ENCODE measurements at regions not wholly inside any gene's neighbourhood (a gene's known extent, or its start where the extent isn't known, plus 50 kb on each side); places are given as distances from the start of the nearest gene placed in this dataset.
"Not testable (repeated sequence)": the region's sequence is repeated elsewhere in the genome, so short reads cannot be mapped to it uniquely, and the experiment has no call there.

DNA sequence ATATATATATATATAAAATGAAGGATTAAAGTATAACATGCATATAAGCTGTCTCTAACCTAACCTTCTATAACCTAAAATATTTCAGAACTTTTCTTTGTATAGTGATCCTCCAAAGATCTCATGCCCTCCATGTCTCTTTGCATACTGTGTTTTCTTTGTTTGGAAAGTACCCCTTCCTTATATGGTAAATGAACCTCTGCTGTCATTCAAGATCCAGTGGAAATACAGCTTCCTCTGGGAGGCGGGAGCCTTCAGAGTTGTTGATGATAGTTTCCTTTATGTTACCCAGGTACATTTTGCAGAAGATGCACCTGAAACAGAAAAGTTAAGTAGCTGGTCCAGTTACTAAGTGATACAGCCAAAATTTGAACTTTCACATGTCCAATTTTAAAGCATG, 233.3 kb upstream of the FOXP2 start:
- Mint-ChIP-seq H3K27ac (ENCODE audit: unreplicated experiment) (no peak overlapping the region), H3K27me3 (ENCODE audit: low read depth) (no peaks in the 10 kb centered on the region), H3K4me3 (no peak overlapping the region), H3K36me3 (ENCODE audit: low read depth) (no peaks in the 10 kb centered on the region), H3K9me3 (no peaks in the 10 kb centered on the region), H3K4me1 (peaks cover 21% of the 10 kb centered on the region)
- DNase-seq (ENCODE audit: low read depth, low spot score) = no peak
- TF ChIP-seq, protein P1, sequence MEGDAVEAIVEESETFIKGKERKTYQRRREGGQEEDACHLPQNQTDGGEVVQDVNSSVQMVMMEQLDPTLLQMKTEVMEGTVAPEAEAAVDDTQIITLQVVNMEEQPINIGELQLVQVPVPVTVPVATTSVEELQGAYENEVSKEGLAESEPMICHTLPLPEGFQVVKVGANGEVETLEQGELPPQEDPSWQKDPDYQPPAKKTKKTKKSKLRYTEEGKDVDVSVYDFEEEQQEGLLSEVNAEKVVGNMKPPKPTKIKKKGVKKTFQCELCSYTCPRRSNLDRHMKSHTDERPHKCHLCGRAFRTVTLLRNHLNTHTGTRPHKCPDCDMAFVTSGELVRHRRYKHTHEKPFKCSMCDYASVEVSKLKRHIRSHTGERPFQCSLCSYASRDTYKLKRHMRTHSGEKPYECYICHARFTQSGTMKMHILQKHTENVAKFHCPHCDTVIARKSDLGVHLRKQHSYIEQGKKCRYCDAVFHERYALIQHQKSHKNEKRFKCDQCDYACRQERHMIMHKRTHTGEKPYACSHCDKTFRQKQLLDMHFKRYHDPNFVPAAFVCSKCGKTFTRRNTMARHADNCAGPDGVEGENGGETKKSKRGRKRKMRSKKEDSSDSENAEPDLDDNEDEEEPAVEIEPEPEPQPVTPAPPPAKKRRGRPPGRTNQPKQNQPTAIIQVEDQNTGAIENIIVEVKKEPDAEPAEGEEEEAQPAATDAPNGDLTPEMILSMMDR (conservative IDR thresholded peaks at IDR 0.05) = no peak

DNA sequence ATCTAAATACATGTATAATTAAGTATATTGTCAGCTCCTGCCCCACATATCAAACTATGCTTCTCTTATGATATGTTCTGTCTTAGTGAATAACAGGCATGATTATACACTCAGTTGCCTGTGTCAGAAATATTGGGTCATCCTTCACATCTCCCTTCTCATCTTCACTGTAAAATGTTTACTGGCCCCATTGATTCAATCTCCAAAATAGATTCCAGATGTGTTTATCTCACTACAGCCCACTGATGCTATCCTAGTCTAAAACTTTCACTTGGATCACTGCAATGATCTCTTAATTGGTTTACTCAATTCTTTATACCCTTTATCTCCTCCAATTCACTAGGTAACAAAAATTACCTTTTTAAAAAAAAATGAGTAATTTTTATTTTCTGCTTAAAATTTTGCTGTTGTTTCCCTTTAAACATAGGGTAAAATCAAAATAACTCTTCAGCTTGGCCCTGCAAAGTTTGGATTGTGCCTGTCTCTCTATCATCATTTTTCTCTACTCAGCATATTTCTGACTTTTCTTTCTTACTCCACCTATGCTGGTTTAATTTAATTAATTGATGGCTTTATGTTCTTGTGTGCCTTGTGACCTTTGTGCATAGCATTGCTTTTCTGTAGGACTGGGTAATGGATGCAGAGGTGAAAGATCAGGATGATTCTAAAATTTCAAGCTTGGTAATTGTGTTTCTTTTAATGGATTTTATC, 233.9 kb upstream of the FOXP2 start:
- TF ChIP-seq, protein P1 (conservative IDR thresholded peaks at IDR 0.05) = no peak
- Mint-ChIP-seq H3K9me3 (no peaks in the 10 kb centered on the region), H3K27ac (ENCODE audit: unreplicated experiment) (no peak overlapping the region), H3K4me1 (peaks cover 21% of the 10 kb centered on the region), H3K27me3 (ENCODE audit: low read depth) (no peaks in the 10 kb centered on the region), H3K4me3 (no peak overlapping the region), H3K36me3 (ENCODE audit: low read depth) (no peaks in the 10 kb centered on the region)
- DNase-seq (ENCODE audit: low read depth, low spot score) = no peak

DNA sequence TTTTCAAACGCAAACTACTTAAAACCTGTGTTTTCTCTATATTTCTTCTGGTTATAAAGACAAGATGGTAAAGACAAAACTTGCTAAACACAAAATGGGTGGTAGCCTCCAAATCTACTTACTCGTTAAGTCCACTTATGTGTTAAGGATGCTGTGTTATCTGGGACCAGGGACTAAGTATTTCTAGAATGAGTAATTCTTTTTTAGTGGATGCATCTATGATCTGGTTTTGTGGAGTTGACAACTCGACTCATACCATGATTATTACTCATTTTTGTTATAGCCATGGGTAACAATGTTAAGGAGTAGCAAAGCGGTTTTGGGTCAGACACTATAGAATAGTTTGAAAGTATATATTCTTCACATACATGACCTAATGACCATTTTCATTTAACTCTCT, 239.5 kb upstream of the FOXP2 start:
- H3K9me3 Mint-ChIP-seq = peaks cover 2% of the 10 kb centered on the region
- H3K27ac Mint-ChIP-seq (ENCODE audit: unreplicated experiment) = no peak overlapping the region
- H3K4me3 Mint-ChIP-seq = no peak overlapping the region
- DNase-seq (ENCODE audit: low read depth, low spot score) = no peak
- no peaks in the 10 kb centered on the region for H3K4me1 Mint-ChIP-seq
- H3K36me3 Mint-ChIP-seq (ENCODE audit: low read depth) = no peaks in the 10 kb centered on the region
- H3K27me3 Mint-ChIP-seq (ENCODE audit: low read depth) = no peaks in the 10 kb centered on the region
- TF ChIP-seq, protein P1 (conservative IDR thresholded peaks at IDR 0.05) = no peak

DNA sequence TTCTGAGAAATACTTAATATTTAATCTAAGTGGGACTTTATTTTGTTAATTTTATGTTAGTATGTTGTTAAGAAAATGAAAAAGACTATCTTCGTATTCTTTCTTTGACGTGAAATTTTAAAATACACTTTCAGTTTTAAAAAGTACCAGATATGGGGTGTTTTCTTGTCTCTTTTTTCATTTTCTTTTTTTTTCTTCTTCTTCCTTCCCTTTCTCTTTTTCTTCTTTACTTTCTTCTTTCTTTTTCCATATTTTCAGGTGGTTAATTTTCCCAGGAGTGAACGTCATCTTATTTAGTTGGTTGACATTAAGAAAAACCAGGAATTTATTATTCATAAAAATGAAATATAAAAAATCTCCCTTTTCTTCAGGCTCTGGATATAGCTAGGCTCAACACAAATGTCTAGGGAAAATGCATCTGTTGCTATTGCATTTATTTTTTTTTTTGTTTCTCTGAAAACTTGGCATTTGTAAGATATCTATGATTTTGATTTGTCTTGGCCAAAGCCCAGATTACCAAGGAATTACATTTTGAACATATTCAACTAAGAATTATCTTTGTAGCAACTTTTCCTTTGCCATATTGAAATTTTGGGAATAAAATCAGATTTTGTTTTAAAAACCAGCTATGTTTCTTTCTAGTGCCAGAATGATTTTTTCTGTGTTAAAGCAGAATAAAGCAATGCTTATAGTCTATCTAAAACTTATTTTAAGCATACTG, 241.3 kb upstream of the FOXP2 start:
- no peak overlapping the region for H3K27ac Mint-ChIP-seq (ENCODE audit: unreplicated experiment)
- no peaks in the 10 kb centered on the region for H3K4me1 Mint-ChIP-seq
- no peak for DNase-seq (ENCODE audit: low read depth, low spot score)
- H3K4me3 Mint-ChIP-seq = no peak overlapping the region
- TF ChIP-seq, protein P1 (conservative IDR thresholded peaks at IDR 0.05) = no peak
- H3K9me3 Mint-ChIP-seq = peaks cover 6% of the 10 kb centered on the region
- peaks cover under 1% of the 10 kb centered on the region for H3K36me3 Mint-ChIP-seq (ENCODE audit: low read depth)
- no peaks in the 10 kb centered on the region for H3K27me3 Mint-ChIP-seq (ENCODE audit: low read depth)

DNA sequence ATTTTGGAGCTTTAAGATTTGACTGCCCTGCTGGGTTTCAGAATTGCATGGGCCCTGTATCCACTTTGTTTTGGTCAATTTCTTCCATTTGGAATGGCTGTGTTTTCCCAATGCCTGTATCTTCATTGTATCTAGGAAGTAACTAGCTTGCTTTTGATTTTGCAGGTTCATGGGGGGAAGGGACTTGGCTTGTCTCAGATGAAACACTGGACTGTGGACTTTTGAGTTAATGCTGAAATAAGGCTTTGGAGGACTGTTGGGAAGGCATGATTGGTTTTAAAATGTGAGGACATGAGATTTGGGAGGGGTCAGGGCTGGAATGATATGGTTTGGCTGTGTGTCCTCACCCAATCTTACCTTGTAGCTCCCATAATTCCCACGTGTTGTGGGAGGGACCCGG, 245.2 kb upstream of the FOXP2 start:
- not testable (repeated sequence) for H3K27ac Mint-ChIP-seq (ENCODE audit: unreplicated experiment); DNase-seq (ENCODE audit: low read depth, low spot score); H3K27me3 Mint-ChIP-seq (ENCODE audit: low read depth); H3K4me3 Mint-ChIP-seq; H3K4me1 Mint-ChIP-seq
- peaks cover 16% of the 10 kb centered on the region for H3K9me3 Mint-ChIP-seq
- peaks cover 12% of the 10 kb centered on the region for H3K36me3 Mint-ChIP-seq (ENCODE audit: low read depth)

DNA sequence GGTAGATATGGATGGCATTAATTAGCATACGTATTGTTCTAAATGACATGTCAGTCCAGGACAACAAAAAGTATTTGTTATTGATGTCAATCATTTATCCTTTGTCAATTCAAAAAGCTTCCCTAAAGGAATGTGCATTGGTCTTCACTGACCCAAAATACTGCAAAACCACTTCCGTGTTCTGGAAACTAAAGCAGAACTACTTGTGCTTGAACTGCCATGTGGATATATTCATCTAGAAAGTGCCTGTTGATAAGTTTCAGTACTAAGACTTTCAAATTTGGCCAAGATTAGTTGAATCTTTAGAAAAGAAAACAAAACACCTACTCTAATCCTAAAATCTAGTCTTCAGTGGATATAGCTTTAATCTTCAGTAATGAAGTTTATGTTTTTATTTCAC, 242.1 kb upstream of the PPP1R3A start:
- TF ChIP-seq, protein P1 (conservative IDR thresholded peaks at IDR 0.05) = no peak
- Mint-ChIP-seq H3K27me3 (ENCODE audit: low read depth) (no peaks in the 10 kb centered on the region), H3K36me3 (ENCODE audit: low read depth) (peaks cover 4% of the 10 kb centered on the region), H3K4me3 (no peak overlapping the region), H3K27ac (ENCODE audit: unreplicated experiment) (no peak overlapping the region), H3K4me1 (peaks cover 15% of the 10 kb centered on the region), H3K9me3 (peaks cover 4% of the 10 kb centered on the region)
- no peak for DNase-seq (ENCODE audit: low read depth, low spot score)
